ENCODE measurements at regions not wholly inside any gene's neighbourhood (a gene's known extent, or its start where the extent isn't known, plus 50 kb on each side); places are given as distances from the start of the nearest gene placed in this dataset.

DNA sequence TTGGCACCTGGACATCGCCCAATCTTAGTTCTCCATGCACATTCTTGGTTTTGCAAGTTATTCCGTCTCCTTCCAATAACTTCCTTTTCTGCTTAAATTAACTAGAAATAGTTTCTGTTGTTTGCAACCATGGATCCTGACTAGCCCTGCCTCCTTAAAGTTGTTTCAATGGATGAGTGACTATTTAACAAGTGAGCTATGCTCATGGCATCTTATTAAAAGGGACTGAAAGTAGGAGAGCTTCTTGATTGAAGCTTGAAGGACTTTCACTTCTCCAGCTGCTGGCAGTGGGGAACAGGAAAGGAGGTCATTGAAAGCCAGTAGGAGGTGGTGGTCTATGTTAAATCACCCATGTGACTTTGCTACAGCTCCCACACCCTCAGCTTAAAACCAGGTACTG is 466.8 kb downstream of the ARHGEF28 start:
- DNase-seq (ENCODE audit: low read depth): no peak

DNA sequence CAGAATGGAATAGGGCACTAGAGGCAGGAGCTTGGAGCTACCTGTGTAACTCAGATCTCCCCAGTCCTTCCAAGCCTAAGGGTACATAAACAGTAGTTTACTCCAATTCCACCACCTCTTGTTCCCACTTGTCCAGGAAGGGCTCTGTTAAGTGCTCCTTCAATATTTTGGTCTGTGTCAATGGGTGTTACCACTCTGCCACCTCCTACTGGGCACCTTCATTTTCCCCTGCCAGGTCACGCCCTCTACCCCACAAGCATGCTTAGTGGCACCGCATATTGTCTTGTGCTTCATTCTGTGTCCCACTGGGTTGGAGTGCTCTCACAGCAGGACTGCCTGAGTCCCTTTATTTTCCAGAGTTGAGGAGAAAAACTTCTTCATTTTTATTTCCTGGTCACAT is 459.8 kb downstream of the ARHGEF28 start:
- no peak for DNase-seq (ENCODE audit: low read depth)

DNA sequence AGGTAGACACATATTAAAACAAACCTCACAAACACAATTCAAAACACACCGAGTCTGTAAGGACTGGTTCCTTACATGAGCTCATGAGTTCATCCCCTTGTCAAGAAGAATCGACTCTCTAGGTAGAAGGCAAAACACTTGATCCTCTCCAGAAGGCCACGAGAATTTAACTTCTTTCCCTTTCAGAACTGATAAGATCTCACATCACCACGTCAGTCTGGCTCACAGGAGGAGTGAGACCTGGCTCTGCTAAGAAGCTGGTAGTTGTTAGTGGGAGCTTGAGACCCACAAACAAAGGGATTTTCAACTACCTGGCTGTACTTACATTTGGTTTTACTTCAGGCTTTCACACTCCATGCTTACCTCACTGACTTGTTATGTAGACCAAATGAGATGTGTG is 459.2 kb downstream of the ARHGEF28 start:
- no peak for DNase-seq (ENCODE audit: low read depth)

DNA sequence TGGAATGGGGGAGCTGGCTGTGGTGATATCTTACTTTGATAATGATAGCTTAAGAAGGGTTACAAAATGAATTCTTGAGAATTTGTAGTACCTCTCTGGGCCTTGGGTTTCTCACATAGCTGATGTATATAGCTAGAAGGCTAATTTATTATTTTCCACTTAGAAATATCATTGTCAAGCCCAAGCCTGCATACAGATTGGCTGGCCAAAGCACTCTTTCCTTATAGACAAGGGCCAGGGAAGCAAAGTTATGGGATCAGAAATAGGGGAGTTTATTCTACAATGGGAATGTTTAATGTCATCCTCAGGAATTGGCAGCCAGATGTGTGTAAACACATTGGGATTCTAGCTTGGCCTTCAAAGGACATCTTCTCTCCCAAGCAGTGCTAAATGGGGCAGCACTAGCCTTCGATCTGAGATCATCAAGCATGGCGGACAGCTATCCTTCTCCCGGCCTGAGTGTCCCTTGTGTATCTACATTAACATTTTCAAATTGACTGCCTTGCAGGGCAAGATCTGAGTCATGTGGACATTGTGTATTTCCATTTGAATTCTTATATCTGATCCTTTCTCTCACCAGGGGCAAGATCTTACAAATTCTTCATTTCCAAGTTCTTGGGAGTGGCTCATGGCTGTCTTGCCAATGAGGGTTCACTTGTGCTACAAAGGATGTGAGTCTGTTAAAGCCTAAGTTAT is 457.2 kb downstream of the ARHGEF28 start:
- no peak for DNase-seq (ENCODE audit: low read depth)

DNA sequence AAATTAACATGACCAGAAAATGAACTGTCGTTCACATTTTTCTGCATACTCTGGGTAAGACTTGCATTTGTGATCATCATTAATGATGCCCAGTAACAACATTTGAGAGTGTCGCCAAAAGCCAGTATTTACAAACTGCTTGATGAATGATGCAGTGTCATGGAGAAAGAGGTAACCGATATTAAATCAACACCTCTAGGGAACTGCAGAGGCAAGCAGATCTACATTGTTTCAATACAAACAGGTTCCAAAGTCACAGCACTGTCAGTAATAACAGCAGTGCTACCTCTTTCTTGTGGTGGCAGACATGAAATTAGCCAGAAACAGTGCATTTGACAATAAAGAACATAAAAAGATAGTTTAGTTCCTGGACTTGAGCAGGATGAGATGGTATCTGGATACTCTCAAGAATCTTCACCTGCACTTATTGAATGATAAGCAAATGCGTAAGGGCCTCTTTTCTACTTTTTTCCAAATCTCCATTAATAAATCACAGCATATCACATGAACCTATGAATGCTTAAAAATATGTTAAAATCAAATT is 456.6 kb downstream of the ARHGEF28 start:
- no peak for DNase-seq (ENCODE audit: low read depth)

DNA sequence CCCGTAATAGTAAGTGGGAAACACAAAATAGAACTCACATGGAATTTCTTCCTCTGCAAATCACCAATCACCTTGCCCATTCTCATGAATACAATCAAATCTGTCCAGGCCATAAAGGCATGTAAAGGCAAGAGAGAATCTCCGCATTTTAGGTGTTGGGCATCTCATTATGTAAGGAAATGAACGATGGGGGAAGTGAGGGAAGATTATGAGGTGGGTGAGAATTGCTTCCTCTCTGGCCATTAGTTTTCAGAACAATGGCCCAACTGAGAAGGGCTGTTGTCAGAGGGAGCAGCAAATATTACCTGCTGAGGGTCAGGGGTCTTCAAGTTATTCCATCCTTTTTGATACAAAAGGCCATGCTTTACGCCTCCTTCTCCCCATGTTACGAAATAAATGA is 455.1 kb downstream of the ARHGEF28 start:
- DNase-seq (ENCODE audit: low read depth): no peak

DNA sequence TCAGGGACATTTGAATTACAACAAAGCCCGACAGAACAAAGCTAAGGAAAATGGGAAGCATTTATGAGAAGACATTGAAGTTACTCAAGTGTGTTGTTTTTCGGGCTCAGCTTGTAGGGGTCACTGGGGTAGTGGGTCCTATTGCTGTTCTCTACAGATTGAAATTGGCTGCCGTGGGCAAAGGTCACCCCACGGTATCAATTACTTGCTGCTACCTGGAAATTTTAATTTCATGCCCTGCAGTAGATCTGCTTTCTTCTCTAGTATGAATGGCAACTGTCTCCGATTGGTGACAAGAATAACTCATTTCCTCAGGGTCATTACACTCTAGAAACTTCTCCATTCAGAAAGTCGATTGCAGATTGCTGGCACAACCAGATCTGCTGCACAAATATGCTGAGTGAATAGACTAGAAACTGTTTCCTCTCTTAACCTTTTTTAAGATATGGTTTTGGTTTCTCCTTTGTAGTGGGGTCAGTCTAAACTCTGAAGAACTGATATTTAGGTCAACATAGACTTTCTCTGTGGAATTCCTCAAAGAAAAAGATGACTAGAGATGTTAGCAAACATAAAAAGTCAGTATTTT is 454.1 kb downstream of the ARHGEF28 start:
- DNase-seq (ENCODE audit: low read depth): no peak

DNA sequence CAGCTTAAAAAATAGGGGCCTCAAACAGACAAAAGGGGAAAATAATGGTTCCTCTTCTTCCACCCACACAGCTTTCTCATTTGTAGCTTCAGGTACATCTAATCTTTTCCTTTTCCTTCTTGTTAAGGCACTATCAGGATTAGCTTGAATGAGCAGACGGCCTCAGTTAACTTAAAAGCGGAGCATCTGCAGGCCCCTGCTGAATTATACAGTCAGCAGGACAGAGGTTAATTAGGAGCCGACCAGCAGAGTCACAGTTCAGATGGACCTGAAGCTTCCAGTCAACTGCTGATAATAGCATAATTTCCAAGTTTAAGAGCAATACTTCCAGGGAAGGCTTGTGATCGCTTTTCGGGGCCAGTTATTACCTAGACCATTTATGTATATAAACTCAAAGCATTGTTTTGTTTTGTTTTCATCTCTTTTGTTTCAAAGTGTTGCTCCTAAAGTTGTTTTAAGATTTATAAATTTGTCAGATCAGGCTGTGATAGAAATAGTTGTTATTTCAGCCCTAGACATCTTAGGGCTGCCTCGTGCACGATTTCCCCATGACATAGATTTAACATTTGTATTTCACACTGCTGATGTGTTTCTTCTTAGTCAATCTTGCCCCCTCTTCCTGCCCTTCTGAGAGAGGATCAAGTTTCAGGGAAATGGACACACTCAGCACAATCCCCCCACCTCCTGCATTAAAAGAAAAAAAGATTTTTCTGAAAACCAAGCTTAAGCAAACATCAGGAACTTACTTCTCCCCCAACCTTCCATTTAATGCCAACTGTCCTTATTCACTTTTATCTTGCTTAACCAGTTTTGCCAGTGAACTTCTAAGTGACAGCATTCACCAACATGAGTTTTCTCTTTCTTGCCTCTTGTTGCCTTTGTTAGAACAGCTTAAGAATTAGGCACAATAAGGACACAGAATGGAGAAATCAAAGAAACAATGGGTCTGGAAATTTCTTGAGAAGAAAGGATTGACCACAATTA is 449.8 kb downstream of the ARHGEF28 start:
- no peak for DNase-seq (ENCODE audit: low read depth)

DNA sequence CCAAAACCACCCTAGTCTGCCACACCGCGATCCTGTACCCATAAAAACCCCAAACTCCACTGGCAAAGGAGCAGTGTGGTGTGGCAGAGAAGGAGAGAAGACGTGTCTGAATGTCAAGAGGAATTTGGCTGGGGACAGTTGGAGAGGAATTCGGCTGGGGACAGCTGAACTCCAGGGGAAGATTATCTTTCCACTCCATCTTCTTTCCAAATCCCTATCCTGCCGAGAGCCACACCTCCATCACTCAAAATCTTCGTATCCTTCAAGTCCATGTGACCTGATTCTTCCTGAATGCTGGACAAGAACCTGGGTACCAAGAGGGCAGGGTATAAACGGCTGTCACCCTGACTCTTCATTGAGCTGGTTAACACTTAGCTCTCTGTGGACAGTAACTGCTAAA is 448.1 kb downstream of the ARHGEF28 start:
- no peak for DNase-seq (ENCODE audit: low read depth)

DNA sequence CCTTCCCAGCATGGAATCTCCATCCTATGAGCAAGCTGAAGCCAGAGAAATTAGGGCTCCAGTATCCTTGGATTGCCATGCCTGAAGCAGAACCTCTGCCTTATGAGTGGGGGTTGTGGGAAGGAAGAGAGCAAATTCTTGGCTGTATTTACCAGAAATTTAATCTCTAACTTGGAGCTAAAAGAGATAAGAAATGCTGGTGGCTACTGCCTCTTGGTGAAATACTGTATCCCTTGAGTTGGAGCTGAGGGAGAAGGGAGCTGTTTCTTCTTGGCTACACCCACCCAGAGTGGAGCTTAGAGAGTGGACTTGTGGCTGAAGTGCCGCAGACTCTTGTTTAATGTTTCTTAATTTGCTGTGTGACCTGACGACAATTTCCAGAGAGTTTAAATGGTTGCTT is 447.3 kb downstream of the ARHGEF28 start:
- no peak for DNase-seq (ENCODE audit: low read depth)

DNA sequence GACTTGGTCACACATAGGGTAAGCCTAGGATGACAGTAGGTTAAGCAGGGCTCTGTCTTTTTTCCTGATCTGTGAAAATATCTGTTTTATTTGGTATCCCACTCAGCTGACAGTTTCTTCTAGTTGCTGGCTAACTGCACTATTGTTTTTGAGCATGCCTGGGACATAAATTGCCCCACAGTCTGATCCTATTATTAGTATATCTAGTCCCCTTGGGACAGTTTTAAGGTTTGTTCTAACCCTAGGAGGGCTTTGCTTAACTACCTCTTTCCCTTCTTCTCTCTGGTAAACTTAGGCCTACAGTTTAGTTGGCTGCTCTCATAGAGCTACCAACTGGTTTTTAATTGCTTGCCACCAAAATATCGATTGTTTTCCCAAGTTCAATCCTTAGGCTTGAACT is 446.6 kb downstream of the ARHGEF28 start:
- no peak for DNase-seq (ENCODE audit: low read depth)

DNA sequence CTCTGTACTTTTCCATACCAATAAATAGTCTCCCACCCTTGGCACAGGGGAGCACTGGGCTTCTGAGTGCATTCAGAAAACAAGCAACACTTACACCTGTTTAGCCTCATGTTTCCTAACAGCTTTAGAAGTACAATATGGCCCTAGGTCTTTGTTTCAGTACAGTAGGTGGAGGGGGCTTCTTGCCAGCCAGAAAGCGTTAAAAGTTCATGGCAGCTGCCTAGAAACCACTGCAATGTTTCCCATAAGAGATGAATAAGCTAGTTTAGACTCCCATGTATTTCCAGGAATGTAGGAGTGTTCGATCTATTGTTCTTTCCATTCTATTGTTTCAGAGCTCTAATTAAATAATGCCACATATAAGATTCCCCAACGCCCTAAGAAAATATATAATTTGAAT is 444.8 kb downstream of the ARHGEF28 start:
- no peak for DNase-seq (ENCODE audit: low read depth)

DNA sequence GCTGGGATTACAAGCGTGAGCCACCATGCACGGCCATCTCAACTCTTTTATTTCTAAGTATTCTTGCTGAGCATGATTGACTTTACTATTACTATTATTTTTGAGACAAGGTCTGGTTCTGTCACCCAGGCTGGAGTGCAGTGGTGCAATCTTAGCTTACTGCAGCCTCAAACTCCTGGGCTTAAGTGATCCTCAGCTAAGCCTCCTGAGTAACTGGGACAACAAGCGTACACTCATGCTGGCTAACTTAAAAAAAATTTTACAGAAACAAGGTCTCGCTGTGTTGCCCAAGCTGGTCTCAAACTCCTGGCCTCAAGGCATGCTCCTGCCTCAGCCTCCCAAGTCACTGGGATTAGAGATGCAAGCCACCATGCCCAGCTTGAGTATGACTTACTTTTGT is 443.7 kb downstream of the ARHGEF28 start:
- no peak for DNase-seq (ENCODE audit: low read depth)

DNA sequence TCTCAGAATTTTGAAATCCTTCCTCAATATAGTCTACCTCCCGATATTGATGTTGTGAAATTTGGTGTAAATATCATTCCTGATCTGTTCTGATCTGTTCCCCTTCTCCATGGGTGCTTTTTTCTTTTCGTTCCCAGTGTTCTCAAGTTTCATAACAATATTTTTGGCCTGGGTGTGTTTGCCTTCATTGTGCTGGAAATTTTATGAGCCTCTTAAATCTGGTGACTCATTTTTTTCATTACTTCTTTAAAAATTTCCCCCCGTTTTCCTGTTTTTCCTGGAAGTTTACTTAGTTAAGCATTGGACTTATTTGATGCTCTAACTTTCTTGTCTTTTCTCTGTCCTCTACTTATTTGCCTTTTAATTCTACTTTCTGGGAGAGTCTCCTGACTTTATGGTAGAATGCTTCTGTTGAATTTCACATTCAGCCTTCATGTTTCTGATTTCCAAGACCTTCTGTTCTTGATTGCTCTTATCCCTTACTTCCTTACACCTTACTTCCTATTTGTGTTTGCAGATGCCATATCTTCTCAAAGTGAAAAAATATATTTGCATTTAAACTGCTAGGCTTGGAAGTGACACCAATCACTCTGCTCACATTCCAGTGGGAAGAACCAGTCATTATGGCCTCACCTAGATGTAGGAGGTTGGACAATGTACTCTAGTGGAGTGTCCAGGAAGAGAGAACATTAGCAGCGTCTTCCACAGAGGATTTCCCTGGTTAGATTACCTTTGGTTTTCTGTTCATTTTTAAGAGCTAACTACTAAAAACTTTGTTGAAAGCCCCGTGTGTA is 441.9 kb downstream of the ARHGEF28 start:
- no peak for DNase-seq (ENCODE audit: low read depth)

DNA sequence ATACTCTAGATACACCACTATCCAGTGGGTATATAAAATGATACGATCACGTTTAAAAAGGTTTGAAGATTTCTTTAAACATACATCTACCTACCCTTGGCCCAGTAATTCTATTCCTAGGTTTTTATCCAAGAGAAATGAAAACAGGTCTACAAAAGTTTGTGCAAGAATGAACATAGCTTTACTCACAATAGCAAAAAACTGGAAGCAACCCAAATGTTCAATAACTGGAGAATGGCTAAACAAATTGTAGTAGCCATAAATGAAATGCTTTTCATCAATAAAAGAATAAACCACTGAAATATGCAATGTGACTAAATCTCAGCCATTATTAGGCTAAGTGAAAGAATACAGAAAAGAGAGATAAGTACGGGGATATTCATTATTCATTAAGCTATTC is 438.9 kb downstream of the ARHGEF28 start:
- DNase-seq (ENCODE audit: low read depth): no peak

DNA sequence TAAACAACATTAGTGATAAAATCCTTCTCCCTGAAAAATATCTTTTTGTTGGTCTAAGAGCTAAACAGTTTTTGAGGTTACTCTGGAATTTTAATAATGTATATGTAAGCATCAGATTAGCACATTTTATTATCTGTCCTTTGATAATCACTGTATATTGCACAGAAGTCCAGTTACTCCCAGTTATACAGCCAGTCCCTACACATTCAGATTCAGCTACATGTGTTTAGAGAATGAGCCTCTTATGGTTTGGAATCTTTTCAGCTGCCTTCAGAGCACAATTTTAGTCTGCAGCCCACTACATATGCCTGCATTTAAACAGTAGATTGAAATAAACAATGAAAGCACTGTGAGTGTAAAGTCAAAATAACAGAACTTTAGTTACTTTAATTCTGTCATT is 438.2 kb downstream of the ARHGEF28 start:
- no peak for DNase-seq (ENCODE audit: low read depth)

DNA sequence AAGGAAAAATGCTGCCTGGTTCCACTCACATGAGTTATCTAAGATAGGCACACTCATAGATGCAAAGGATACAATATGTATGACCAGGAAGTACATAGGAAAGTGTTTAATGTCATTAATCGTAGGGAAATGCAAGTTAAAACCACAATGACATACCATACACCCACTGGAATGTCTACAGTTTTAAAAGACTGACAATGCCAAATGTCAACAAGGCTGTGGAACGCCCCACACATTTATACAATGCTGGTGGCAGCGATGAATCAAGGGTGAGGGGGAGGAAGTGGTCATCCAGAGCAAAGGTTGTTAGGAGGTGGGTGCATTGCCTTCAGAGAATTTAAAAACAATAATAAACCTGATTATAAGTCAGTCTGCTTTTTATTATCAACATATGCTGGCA is 437.8 kb downstream of the ARHGEF28 start:
- no peak for DNase-seq (ENCODE audit: low read depth)

DNA sequence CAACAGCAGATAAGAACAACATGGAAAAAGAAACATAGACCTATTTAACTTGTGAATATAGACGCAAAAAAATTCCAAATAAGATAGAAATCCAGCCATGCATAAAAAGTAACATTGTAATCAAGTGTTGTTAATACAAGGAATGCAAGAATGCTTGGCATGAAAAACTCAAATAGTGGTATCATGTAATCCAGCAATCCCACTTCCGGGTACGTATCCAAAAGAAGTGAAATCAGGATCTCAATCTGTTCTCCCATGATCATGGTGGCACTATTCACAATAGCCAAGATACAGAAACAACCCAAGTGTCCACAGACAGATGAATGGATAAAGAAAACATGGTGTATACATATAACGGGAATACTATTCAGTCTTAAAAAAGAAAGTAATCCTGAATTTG is 437.4 kb downstream of the ARHGEF28 start:
- DNase-seq (ENCODE audit: low read depth): no peak

DNA sequence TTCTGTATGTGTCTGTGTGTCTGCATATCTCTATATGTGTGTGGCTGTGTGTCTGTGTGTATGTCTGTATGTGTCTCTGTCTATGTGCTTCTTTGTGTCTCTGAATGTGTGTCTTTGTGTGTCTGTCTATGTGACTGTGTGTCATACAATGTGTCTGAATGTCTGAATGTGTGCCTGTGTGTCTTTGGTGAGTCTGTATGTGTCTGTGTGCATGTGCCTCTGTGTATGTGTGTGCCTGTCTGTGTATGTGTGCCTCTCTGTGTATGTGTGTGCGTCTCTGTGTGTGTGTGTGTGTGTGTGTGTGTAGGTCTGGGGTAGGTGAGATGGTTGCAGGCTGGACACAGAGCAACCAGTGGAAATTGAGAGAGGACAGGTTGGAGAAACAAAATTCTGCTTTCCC is 435.3 kb downstream of the ARHGEF28 start:
- DNase-seq (ENCODE audit: low read depth): no peak

DNA sequence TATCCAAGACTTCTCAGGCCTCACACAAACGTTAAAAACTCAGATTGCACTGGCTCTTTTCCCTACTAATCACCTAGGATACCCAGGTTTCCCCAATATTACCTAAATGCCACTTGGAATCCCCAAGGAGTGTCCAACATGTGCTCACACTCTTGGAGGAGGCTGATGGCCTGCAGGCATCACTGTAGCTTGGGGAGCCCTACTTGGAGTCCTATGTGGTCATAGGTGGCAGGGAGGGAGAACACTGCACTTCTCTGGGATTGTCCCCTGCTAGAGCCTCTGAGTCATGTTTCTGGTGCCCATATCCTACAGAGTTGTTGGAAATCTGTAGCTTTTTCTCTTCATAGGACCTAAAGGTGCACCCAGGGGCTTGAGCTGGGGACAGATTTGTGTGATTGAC is 433.7 kb downstream of the ARHGEF28 start:
- DNase-seq (ENCODE audit: low read depth): no peak

DNA sequence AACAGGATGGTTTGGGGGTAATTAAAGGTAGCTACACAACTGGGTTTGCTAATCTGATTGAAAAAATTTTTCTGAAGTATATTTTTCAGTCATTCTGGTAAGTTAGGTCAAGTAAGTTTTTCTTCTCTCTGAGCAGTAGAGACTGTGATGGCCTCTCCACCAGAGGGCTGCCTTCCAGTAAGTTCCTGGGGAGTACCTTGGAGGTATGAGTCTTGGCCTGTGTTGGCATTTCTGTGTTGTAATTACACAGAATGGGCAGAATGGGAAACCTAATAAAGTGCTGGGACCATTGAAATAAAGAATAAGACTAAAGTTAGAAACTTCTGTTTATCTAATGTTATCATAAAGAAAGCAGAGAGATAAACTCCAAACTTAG is 430.8 kb downstream of the ARHGEF28 start:
- DNase-seq (ENCODE audit: low read depth): no peak

Measured in activated T-helper 9 cell treated with anti-CD3 and anti-CD28 coated beads, Interleukin-2, amount 50 U/mL, for 16 hours (primary cell).